ENCODE measurements at regions not wholly inside any gene's neighbourhood (a gene's known extent, or its start where the extent isn't known, plus 50 kb on each side); places are given as distances from the start of the nearest gene placed in this dataset.

DNA sequence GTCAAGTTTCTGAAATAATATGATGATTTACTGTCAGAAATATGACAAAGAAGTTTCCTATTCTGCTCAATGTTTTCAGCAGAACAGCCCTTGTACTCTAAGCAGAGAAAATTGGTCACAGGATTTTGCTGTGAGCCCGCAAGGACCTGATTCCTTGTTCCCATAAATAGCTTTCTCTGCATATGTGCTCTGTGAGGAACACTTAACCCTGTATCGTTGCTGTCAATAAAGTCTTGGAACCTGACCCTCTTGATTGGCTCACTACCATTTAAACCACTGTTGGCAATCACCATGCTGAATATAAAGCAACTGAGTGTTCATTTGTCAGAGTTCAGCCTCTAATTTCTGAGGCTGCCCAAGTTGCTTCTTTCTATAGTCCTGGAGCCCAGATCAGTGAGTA is 158.2 kb upstream of the NOCT start:
- Histone ChIP-seq H2AFZ (ENCODE audit: low read depth, low read length) (no peak overlapping the region), H3K79me2 (ENCODE audit: control insufficient read depth, insufficient read depth, low read length) (no peaks in the 10 kb centered on the region), H3K27ac (ENCODE audit: insufficient read depth, low read depth, low read length) (no peak overlapping the region), H3K9ac (replicated peaks; ENCODE audit: extremely low read depth, insufficient read depth, low read length) (no peak overlapping the region), H3K4me3 (replicated peaks in 1 of 3; ENCODE audit: insufficient read depth in 1 of 3, low read depth in 1 of 3, low read length in 3 of 3) (no peak overlapping the region), H3K4me1 (ENCODE audit: control insufficient read depth, extremely low read depth, insufficient read depth, low read length) (no peaks in the 10 kb centered on the region), H4K20me1 (replicated peaks; ENCODE audit: control insufficient read depth, extremely low read depth, insufficient read depth, low read length) (no peaks in the 10 kb centered on the region), H3K9me1 (replicated peaks; ENCODE audit: control insufficient read depth, extremely low read depth, insufficient read depth, low read length) (no peaks in the 10 kb centered on the region), H3K4me2 (ENCODE audit: insufficient read depth, low read length) (no peak overlapping the region), H3K27me3 (ENCODE audit: control insufficient read depth in 2 of 2, insufficient read depth in 2 of 2, low read length in 2 of 2) (peaks cover under 1 to 5% of the 10 kb centered on the region in 2 experiments), H3K36me3 (ENCODE audit: control insufficient read depth in 2 of 2, extremely low read depth in 1 of 2, insufficient read depth in 2 of 2, low read length in 2 of 2) (no peaks in the 10 kb centered on the region), H3K9me3 (replicated peaks; ENCODE audit: control insufficient read depth, insufficient read depth, low read length) (no peaks in the 10 kb centered on the region)
- ChIA-PET CTCF (interaction anchor here (2.0 kb wide), 1 partner anchor 14 kb away, joined by 5 read pairs; no protein-coding TSS in a partner anchor), POLR2A (no interaction called here)
- no peak for TF ChIP-seq GATA2 (IDR thresholded peaks at IDR 0.05; ENCODE audit: insufficient read depth, insufficient read length, low read depth, low read length)
- no peak for TF ChIP-seq POLR2AphosphoS5 (IDR thresholded peaks at IDR 0.05; ENCODE audit: insufficient read depth, low read depth, low read length)
- no peak for TF ChIP-seq POLR2A (IDR thresholded peaks at IDR 0.05; ENCODE audit: low read depth, low read length)
- no peak for TF ChIP-seq JUN (IDR thresholded peaks at IDR 0.05; ENCODE audit: borderline replicate concordance, insufficient read depth, insufficient read length, low read depth)
- no peak for DNase-seq (ENCODE audit: low read depth, low spot score)
- no peak for FAIRE-seq
- dilution Hi-C loops (cut with MboI; ENCODE audit: extremely low pct_ligation_motif_present, low sequenced_read_pairs) = no loop called here
- BruUV-seq (replicated peaks) = no TSS peak
- intact Hi-C loops (cut with micrococcal nuclease) = no loop called here

DNA sequence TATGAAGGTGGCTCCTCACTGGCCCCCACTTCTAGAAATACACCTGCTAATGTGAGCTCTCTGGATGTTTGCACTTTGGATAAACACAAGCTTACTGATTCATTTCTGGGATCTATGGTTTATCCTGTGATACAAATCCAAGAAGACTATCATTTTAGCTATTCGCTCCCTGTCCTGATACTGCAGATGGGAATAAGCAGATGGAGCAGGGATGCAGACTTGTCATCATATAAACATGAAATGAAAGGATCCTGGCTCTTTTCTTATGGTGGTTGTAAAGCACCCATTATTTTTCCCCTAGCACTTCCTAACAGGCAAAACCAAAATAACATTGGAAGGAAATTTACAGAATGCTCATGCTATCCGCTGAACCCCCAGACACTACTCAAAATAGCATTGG is 162.9 kb upstream of the NOCT start:
- H3K79me2 ChIP-seq (ENCODE audit: control insufficient read depth, insufficient read depth, low read length) = no peaks in the 10 kb centered on the region
- FAIRE-seq (no peak), DNase-seq (ENCODE audit: low read depth, low spot score) (no peak)
- no peak overlapping the region for H2AFZ ChIP-seq (ENCODE audit: low read depth, low read length)
- H3K27me3 ChIP-seq (ENCODE audit: control insufficient read depth in 2 of 2, insufficient read depth in 2 of 2, low read length in 2 of 2) = peaks cover 10% of the 10 kb centered on the region in 2 experiments
- no TSS peak for BruUV-seq (replicated peaks)
- CTCF ChIA-PET = interaction anchor here (2.0 kb wide), 1 partner anchor 18 kb away, joined by 9 read pairs; no protein-coding TSS in a partner anchor
- no peak overlapping the region for H3K27ac ChIP-seq (ENCODE audit: insufficient read depth, low read depth, low read length)
- H4K20me1 ChIP-seq (replicated peaks; ENCODE audit: control insufficient read depth, extremely low read depth, insufficient read depth, low read length) = no peaks in the 10 kb centered on the region
- H3K4me2 ChIP-seq (ENCODE audit: insufficient read depth, low read length) = no peak overlapping the region
- no peaks in the 10 kb centered on the region for H3K4me1 ChIP-seq (ENCODE audit: control insufficient read depth, extremely low read depth, insufficient read depth, low read length)
- no peak overlapping the region for H3K4me3 ChIP-seq (replicated peaks in 1 of 3; ENCODE audit: insufficient read depth in 1 of 3, low read depth in 1 of 3, low read length in 3 of 3)
- H3K9me3 ChIP-seq (replicated peaks; ENCODE audit: control insufficient read depth, insufficient read depth, low read length) = no peaks in the 10 kb centered on the region
- no peaks in the 10 kb centered on the region for H3K36me3 ChIP-seq (ENCODE audit: control insufficient read depth in 2 of 2, extremely low read depth in 1 of 2, insufficient read depth in 2 of 2, low read length in 2 of 2)
- dilution Hi-C loops (cut with MboI; ENCODE audit: extremely low pct_ligation_motif_present, low sequenced_read_pairs) = no loop called here
- no peak overlapping the region for H3K9ac ChIP-seq (replicated peaks; ENCODE audit: extremely low read depth, insufficient read depth, low read length)
- POLR2A ChIA-PET = no interaction called here
- TF ChIP-seq MYC (IDR thresholded peaks at IDR 0.05; ENCODE audit: low read depth, low read length) = no peak
- intact Hi-C loops (cut with micrococcal nuclease) = no loop called here
- H3K9me1 ChIP-seq (replicated peaks; ENCODE audit: control insufficient read depth, extremely low read depth, insufficient read depth, low read length) = no peaks in the 10 kb centered on the region
